Uterus (tissue), 2 donors: ENCODE measurements at regions not wholly inside any gene's neighbourhood (a gene's known extent, or its start where the extent isn't known, plus 50 kb on each side); places are given as distances from the start of the nearest gene placed in this dataset.

Experiments
- POLR2A ChIP-seq, 2 donors: fragments of 450-650 bp; IDR thresholded peaks; one replicate each; pipeline ENCODE4 v1.6.1; 2016; ENCODE audit warnings: antibody characterized with exemption in 2 of 2, mild to moderate bottlenecking in 1 of 2, moderate library complexity in 1 of 2
- TF ChIP-seq, protein P1 (sequence below), 4 experiments: fragments of 200-600 bp in 2 of 4; fragments of 450-650 bp in 2 of 4; sonication (generic) in 2 of 4; IDR thresholded peaks; one replicate each; pipeline ENCODE4 v1.5.1; 2016 to 2019; ENCODE audit warnings: antibody characterized with exemption in 4 of 4, mild to moderate bottlenecking in 2 of 4, moderate library complexity in 1 of 4

GRCh38 chr3:8345398-8345797, 156.2 kb upstream of the LMCD1 start:
- TF ChIP-seq, protein P1, sequence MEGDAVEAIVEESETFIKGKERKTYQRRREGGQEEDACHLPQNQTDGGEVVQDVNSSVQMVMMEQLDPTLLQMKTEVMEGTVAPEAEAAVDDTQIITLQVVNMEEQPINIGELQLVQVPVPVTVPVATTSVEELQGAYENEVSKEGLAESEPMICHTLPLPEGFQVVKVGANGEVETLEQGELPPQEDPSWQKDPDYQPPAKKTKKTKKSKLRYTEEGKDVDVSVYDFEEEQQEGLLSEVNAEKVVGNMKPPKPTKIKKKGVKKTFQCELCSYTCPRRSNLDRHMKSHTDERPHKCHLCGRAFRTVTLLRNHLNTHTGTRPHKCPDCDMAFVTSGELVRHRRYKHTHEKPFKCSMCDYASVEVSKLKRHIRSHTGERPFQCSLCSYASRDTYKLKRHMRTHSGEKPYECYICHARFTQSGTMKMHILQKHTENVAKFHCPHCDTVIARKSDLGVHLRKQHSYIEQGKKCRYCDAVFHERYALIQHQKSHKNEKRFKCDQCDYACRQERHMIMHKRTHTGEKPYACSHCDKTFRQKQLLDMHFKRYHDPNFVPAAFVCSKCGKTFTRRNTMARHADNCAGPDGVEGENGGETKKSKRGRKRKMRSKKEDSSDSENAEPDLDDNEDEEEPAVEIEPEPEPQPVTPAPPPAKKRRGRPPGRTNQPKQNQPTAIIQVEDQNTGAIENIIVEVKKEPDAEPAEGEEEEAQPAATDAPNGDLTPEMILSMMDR (IDR thresholded peaks at IDR 0.05), result no peak
- no peak for TF ChIP-seq POLR2A (IDR thresholded peaks at IDR 0.05)
